Right hindlimb (tissue), 1 donor: ENCODE measurements at regions not wholly inside any gene's neighbourhood (a gene's known extent, or its start where the extent isn't known, plus 50 kb on each side); places are given as distances from the start of the nearest gene placed in this dataset.
A peak's percentile ranks its signal among the peaks of the same experiment; 100 is the strongest.

Experiments
- DNase-seq: peaks from one replicate; pipeline ENCODE4 v3.0.0-alpha.2; 2018

DNA sequence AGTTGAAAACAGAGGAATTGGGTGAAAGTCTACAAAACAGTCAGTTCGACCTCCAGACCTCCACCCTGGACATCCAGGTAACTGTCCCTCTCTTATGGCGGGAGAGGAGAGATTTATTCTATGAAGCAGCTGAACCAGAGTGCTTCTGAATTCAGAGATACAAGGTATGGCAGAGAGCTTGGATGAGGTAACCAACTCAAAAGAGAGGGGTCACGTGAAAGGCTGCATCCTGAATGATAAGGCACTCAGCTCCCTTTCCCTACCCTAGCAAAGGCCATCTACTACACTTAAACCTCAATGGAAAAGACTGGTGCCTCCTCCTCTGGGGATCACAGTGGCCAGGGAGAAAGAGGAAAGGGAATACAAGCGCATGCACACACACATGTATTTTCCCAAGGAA, 88.4 kb upstream of the KCNA3 start:
- no peak for DNase-seq

- no peak for DNase-seq
These were observed 85.6 kb upstream of the KCNA3 start for GRCh38 chr1:110760321-110760720.

DNA sequence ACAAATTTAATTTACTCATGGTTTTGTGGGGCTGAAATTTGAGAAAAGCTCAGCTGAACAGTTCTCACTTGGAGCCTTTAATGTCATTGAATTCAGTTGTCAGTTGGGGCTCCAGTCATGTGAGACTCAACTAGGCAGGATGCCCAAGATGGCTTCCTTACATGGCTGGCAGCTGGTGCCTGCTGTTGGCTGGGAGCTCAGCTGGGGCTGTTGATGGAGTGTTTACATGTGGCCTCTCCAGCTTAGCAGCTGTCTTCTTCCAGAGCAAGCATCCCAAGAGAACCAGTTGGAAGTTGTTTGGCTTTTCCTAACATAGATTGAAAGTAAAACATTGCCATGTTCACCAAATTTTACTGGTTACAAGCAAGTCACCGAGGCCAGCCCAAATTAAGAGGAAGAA, 81.8 kb upstream of the KCNA3 start:
- peak; percentile 79 for DNase-seq

GRCh38 chr1:110752941-110753725, 78.4 kb upstream of the KCNA3 start:
- no peak for DNase-seq

DNA sequence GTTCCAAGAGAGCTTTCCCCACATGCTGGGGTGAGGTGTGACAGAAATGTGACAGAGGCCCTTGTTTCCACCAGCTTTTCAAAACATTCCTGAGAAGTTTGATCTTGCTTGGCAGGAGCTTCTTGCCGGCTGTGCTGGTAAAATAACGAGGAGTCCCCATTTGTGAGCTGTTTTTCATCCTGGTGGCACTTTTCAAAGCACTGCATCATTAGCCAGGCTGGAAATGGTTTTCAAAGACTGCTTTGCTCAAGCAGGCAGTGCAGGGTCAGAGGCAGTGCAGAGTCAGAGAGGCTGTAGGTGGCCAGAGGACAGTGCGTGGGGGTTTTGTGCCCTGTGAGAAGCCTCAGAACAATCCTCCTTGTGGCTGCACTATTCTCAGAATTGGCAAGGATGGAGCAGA, 75.8 kb upstream of the KCNA3 start:
- no peak for DNase-seq

GRCh38 chr1:110749960-110750359, 75.2 kb upstream of the KCNA3 start:
- DNase-seq = no peak

DNA sequence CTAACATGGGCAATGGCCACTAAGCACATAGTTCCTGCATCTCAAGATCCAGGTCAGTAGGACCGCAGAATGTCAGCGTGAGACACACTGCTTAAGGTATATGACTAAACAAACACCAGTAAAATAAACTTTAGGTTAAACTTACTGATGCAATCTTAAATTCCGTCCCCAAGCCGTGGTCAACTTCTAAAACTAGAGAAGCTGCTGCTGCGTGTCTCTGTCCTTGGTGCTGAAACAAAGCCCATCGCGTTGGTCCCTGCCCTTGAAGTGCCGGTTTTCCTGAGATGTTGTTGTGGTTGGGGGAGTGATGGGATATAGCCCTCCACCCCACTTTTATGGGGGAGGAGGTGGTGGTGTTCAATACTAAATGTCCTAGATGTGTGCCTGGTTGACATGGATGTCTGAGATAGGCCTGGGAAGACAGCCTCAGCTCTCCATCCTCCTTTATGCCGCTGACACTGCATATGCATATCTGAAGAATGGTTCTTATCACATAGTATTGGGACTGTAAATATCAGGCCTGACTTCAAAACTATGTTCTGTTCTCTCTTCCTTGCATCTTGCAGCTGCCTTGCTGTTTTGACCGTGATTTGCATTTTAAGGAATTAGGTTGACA, 72.0 kb upstream of the KCNA3 start:
- peak; percentile 55 for DNase-seq

GRCh38 chr1:110743397-110743796, 68.7 kb upstream of the KCNA3 start:
- no peak for DNase-seq

DNA sequence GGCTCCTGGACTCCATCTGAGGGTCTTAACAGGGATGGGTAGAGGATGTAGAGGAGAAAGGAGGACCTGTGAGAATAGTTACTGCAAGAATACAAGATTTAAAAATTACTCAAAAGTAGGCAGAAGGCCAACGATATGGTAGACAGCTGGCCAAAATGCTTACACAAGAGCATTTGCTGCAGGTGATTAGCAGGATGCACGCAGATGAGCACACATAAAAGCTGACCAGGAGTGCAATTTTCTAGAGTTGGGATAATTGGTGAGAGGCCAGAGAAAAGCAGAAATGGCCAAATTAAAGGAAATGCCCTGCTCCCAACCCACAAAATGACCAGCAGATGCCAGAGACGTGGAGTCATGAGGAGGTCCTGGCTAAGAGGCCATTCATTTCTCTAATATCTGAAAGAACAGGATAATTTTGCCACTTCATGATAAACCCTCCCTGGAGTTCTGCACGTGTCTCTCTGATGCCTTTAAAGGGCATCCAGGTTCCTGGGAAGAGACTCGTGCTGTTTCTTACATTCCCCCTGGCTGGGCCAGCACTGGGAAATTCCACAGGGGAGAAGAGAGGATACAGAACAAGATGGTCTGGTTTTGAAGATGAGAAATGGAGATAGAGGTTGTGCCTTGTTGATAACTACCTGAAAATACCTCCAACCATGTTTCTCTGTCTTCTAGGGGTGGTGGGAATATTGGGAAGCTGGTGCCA, 62.3 kb upstream of the KCNA3 start:
- DNase-seq = no peak

DNA sequence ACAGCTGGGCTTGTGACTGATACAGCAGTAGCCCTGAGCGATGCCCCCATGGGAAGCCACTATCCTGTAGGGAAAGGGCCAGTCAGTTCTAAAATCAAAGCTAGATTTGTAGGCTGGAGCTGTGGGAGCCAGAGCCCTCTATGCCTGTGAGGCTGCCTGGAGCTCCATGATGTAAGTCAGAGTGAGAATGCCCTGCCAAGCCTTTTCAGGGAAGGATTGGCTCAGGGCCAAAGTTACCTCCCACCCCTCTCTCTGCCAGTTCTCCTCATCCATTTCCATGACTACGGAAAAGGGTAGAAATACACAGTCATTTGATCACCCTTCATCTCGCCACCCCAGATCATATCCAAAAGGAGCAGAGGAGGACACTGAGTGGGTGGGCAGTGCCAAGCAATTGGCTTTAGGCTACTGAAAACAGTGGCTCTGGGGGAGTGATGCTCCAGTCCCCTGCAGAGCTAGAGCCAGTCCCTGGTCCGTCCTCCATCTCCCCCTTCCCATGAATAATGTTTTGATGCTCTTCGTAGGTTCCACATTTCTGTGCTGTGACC, 59.5 kb upstream of the KCNA3 start:
- no peak for DNase-seq

- no peak for DNase-seq
These were observed 56.8 kb upstream of the KCNA3 start for GRCh38 chr1:110731529-110731928.

DNA sequence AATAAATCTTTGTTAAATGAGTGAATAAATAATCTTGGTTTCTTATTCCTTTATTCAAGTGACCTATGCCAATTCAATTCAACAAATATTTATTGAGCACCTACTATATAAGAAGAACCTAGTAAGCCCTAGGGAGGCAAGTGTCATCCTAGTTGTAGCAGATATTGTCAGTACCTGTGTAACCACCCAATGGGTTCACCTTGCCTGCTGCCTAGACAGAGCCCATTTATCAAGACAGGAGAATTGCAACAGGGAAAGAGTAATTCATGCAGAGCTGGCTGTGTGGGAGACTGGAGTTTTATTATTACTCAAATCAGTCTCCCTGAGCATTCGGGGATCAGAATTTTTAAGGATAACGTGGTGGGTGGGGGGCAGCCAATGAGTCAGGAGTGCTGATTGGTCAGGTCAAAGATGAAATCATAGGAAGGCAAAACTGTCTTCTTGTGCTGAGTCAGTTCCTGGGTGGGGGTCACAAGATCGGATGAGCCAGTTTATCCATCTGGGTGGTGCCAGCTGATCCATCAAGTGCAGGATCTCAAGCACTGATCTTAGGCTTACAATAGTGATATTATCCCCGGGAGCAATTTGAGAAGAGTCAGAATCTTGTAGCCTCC, 53.8 kb upstream of the KCNA3 start:
- DNase-seq = no peak

DNA sequence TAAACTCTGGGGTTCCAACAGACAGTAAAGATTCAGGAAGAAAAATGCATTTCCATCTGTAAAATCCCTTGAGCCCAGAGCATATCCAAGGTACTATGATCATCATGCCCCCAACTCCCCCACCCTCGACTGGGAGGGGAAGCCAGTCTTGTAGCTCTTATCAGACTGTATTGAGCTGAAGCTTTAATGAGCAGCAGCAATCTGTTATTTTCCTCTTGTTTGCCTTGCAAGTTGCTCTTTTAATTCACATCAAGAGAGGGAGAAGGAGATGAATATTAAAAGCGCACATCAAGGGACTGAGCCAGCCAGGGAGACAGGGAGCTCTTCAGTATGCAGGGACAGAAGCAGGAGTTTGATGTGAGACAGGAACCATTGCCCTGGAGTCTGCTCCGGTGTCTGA, 52.5 kb upstream of the KCNA3 start:
- no peak for DNase-seq

- no peak for DNase-seq
These were observed 52.0 kb upstream of the KCNA3 start for GRCh38 chr1:110726755-110727154.
